Loucy (cell line): ENCODE measurements at regions not wholly inside any gene's neighbourhood (a gene's known extent, or its start where the extent isn't known, plus 50 kb on each side); places are given as distances from the start of the nearest gene placed in this dataset.

Source experiments
- EZH2phosphoT487 ChIP-seq: fragments of 200-600 bp; IDR thresholded peaks from 2 replicates; pipeline ENCODE4 v1.6.1; 2018; ENCODE audit warnings: antibody characterized with exemption, mild to moderate bottlenecking, moderate library complexity, borderline replicate concordance
- TF ChIP-seq, protein P1 (sequence below): fragments of 200-600 bp; sonication (generic); conservative IDR thresholded peaks from 2 replicates; pipeline ENCODE4 v1.5.1; 2014; ENCODE audit warnings: mild to moderate bottlenecking, antibody characterized with exemption, low read length

DNA sequence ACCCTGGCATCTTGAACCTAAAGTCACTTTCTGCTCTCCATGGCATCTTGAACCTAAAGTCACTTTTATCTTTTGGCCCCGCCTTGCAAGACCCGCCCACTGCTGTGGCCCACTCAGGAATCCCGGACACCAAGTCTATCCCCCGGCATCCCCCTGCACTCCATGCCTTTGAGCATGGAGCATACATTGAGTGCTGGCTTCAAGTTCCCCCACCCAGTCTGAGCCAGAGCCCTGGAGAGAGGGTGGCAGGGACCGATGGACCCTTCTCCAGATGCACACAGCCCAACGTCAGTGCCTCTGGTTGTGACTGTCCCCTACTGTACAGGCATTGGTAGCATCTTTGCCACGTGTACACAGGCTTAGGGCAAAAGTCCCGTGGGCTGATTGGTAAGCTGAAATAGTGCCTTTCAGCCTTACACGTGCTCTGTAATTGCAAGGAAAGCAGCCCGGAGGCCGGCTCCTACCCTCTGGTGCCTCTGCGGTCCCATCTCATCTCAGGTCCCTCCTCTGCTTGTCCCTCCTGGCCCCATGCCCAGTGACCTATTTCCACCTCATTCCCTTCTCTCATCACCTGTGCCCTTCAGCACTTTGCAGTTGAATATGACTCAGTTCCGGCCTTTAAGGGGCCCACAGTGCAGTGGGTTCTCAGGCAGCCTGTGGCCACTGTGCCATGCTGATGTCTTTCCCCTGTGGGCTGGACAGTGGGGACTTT is 154.0 kb downstream of the INHBB start:
- TF ChIP-seq, protein P1, sequence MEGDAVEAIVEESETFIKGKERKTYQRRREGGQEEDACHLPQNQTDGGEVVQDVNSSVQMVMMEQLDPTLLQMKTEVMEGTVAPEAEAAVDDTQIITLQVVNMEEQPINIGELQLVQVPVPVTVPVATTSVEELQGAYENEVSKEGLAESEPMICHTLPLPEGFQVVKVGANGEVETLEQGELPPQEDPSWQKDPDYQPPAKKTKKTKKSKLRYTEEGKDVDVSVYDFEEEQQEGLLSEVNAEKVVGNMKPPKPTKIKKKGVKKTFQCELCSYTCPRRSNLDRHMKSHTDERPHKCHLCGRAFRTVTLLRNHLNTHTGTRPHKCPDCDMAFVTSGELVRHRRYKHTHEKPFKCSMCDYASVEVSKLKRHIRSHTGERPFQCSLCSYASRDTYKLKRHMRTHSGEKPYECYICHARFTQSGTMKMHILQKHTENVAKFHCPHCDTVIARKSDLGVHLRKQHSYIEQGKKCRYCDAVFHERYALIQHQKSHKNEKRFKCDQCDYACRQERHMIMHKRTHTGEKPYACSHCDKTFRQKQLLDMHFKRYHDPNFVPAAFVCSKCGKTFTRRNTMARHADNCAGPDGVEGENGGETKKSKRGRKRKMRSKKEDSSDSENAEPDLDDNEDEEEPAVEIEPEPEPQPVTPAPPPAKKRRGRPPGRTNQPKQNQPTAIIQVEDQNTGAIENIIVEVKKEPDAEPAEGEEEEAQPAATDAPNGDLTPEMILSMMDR, result no peak
- no peak for TF ChIP-seq EZH2phosphoT487
